HAP-1 (cell line): ENCODE measurements at regions not wholly inside any gene's neighbourhood (a gene's known extent, or its start where the extent isn't known, plus 50 kb on each side); places are given as distances from the start of the nearest gene placed in this dataset.
A peak's percentile ranks its signal among the peaks of the same experiment; 100 is the strongest.
"Not testable (repeated sequence)": the region's sequence is repeated elsewhere in the genome, so short reads cannot be mapped to it uniquely, and the experiment has no call there.

Source experiments
- DNase-seq, 2 experiments: peaks; one replicate each; pipeline ENCODE4 v3.0.0-alpha.2; 2016 to 2020; ENCODE audit warnings: low spot score in 2 of 2
- H3K27me3 ChIP-seq: fragments of 250-450 bp; sonication (Bioruptor Pico); 2 replicates; pipeline ENCODE4 v1.5.1; 2020; ENCODE audit warnings: low read depth, mild to moderate bottlenecking, moderate library complexity
- H3K36me3 ChIP-seq: fragments of 250-450 bp; sonication (Bioruptor Pico); replicated peaks from 2 replicates; pipeline ENCODE4 v1.5.1; 2020; ENCODE audit warnings: mild to moderate bottlenecking
- H3K4me1 ChIP-seq: fragments of 250-450 bp; sonication (Bioruptor Pico); 2 replicates; pipeline ENCODE4 v1.5.1; 2020; ENCODE audit warnings: mild to moderate bottlenecking
- H3K4me3 ChIP-seq: fragments of 250-450 bp; sonication (Bioruptor Pico); 2 replicates; pipeline ENCODE4 v1.5.1; 2020; ENCODE audit warnings: mild to moderate bottlenecking, moderate library complexity
- H3K9me3 ChIP-seq: fragments of 250-450 bp; sonication (Bioruptor Pico); 2 replicates; pipeline ENCODE4 v1.5.1; 2020; ENCODE audit warnings: mild to moderate bottlenecking, moderate library complexity
- in situ Hi-C: fragments of 300-500 bp; cut with MboI; formaldehyde crosslinking; loops from 3 replicates; pipeline ENCODE4 v1.14.3; 2020; ENCODE audit warnings: low sequenced_read_pairs, inconsistent platforms, mixed read lengths

GRCh38 chr18:10088734-10089133, 174.9 kb downstream of the VAPA start:
- in situ Hi-C loops = no loop called here
- H3K4me1 ChIP-seq = no peaks in the 10 kb centered on the region
- H3K4me3 ChIP-seq = no peak overlapping the region
- H3K27me3 ChIP-seq = no peaks in the 10 kb centered on the region
- DNase-seq = no peak
- H3K9me3 ChIP-seq = no peaks in the 10 kb centered on the region
- H3K36me3 ChIP-seq = no peaks in the 10 kb centered on the region

- no peak overlapping the region for H3K4me3 ChIP-seq
- in situ Hi-C loops = no loop called here
- no peaks in the 10 kb centered on the region for H3K9me3 ChIP-seq
- H3K4me1 ChIP-seq = no peaks in the 10 kb centered on the region
- no peaks in the 10 kb centered on the region for H3K27me3 ChIP-seq
- no peaks in the 10 kb centered on the region for H3K36me3 ChIP-seq
- DNase-seq = no peak
These were observed 176.1 kb downstream of the VAPA start for GRCh38 chr18:10089881-10090280.

- in situ Hi-C loops = no loop called here
- Histone ChIP-seq H3K27me3 (no peaks in the 10 kb centered on the region), H3K36me3 (no peaks in the 10 kb centered on the region), H3K4me3 (no peak overlapping the region), H3K4me1 (no peaks in the 10 kb centered on the region), H3K9me3 (no peaks in the 10 kb centered on the region)
- DNase-seq = no peak
These were observed 176.9 kb downstream of the VAPA start for GRCh38 chr18:10090668-10091067.

GRCh38 chr18:10093445-10093844, 179.6 kb downstream of the VAPA start:
- Histone ChIP-seq H3K36me3 (no peaks in the 10 kb centered on the region), H3K4me3 (no peak overlapping the region), H3K4me1 (no peaks in the 10 kb centered on the region), H3K9me3 (no peaks in the 10 kb centered on the region), H3K27me3 (no peaks in the 10 kb centered on the region)
- no peak for DNase-seq
- in situ Hi-C loops = no loop called here

- Histone ChIP-seq H3K4me1 (no peaks in the 10 kb centered on the region), H3K36me3 (no peaks in the 10 kb centered on the region), H3K4me3 (no peak overlapping the region), H3K9me3 (no peaks in the 10 kb centered on the region), H3K27me3 (no peaks in the 10 kb centered on the region)
- DNase-seq = no peak
- in situ Hi-C loops = no loop called here
These were observed 180.3 kb downstream of the VAPA start for GRCh38 chr18:10094154-10094553.

- Histone ChIP-seq H3K4me3 (no peak overlapping the region), H3K27me3 (no peaks in the 10 kb centered on the region), H3K9me3 (no peaks in the 10 kb centered on the region), H3K36me3 (no peaks in the 10 kb centered on the region), H3K4me1 (no peaks in the 10 kb centered on the region)
- in situ Hi-C loops = no loop called here
- DNase-seq = no peak
These were observed 180.8 kb downstream of the VAPA start for GRCh38 chr18:10094655-10095054.

GRCh38 chr18:10095356-10095755, 181.5 kb downstream of the VAPA start:
- no peak for DNase-seq
- H3K4me3 ChIP-seq = no peak overlapping the region
- no peaks in the 10 kb centered on the region for H3K4me1 ChIP-seq
- in situ Hi-C loops = no loop called here
- no peaks in the 10 kb centered on the region for H3K36me3 ChIP-seq
- no peaks in the 10 kb centered on the region for H3K9me3 ChIP-seq
- no peaks in the 10 kb centered on the region for H3K27me3 ChIP-seq

GRCh38 chr18:10099539-10100140, 185.8 kb downstream of the VAPA start:
- Histone ChIP-seq H3K27me3 (no peaks in the 10 kb centered on the region), H3K9me3 (no peaks in the 10 kb centered on the region), H3K36me3 (no peaks in the 10 kb centered on the region), H3K4me1 (peaks cover 6% of the 10 kb centered on the region), H3K4me3 (no peak overlapping the region)
- DNase-seq = no peak
- in situ Hi-C loops = no loop called here

- peaks cover 6% of the 10 kb centered on the region for H3K4me1 ChIP-seq
- in situ Hi-C loops = no loop called here
- no peak for DNase-seq
- H3K36me3 ChIP-seq = no peaks in the 10 kb centered on the region
- no peaks in the 10 kb centered on the region for H3K9me3 ChIP-seq
- H3K27me3 ChIP-seq = no peaks in the 10 kb centered on the region
- no peak overlapping the region for H3K4me3 ChIP-seq
These were observed 186.4 kb downstream of the VAPA start for GRCh38 chr18:10100196-10100595.

- no peaks in the 10 kb centered on the region for H3K9me3 ChIP-seq
- in situ Hi-C loops = no loop called here
- peak; percentile 61 to 81 for DNase-seq
- H3K4me1 ChIP-seq = peaks cover 6% of the 10 kb centered on the region
- no peak overlapping the region for H3K4me3 ChIP-seq
- H3K27me3 ChIP-seq = no peaks in the 10 kb centered on the region
- no peaks in the 10 kb centered on the region for H3K36me3 ChIP-seq
These were observed 187.3 kb downstream of the VAPA start for GRCh38 chr18:10100941-10101701.

GRCh38 chr18:10101729-10102128, 187.9 kb downstream of the VAPA start:
- Histone ChIP-seq H3K9me3 (no peaks in the 10 kb centered on the region), H3K4me1 (peaks cover 6% of the 10 kb centered on the region), H3K36me3 (no peaks in the 10 kb centered on the region), H3K27me3 (no peaks in the 10 kb centered on the region), H3K4me3 (no peak overlapping the region)
- DNase-seq = no peak
- in situ Hi-C loops = no loop called here

GRCh38 chr18:10105118-10105517, 191.3 kb downstream of the VAPA start:
- H3K4me3 ChIP-seq, in situ Hi-C loops, H3K36me3 ChIP-seq, DNase-seq, H3K4me1 ChIP-seq, H3K9me3 ChIP-seq, H3K27me3 ChIP-seq: not testable (repeated sequence)

- no peak for DNase-seq
- no peaks in the 10 kb centered on the region; the same call in 1 of the 2 replicates for H3K9me3 ChIP-seq
- in situ Hi-C loops = no loop called here
- no peaks in the 10 kb centered on the region for H3K4me1 ChIP-seq
- H3K27me3 ChIP-seq = no peaks in the 10 kb centered on the region
- H3K36me3 ChIP-seq = no peaks in the 10 kb centered on the region
- H3K4me3 ChIP-seq = no peak overlapping the region
These were observed 197.4 kb downstream of the VAPA start for GRCh38 chr18:10111191-10111590.

- no peaks in the 10 kb centered on the region for H3K27me3 ChIP-seq
- H3K4me3 ChIP-seq = no peak overlapping the region
- no peak for DNase-seq
- in situ Hi-C loops = no loop called here
- H3K9me3 ChIP-seq = no peaks in the 10 kb centered on the region; the same call in 1 of the 2 replicates
- no peaks in the 10 kb centered on the region for H3K4me1 ChIP-seq
- no peaks in the 10 kb centered on the region for H3K36me3 ChIP-seq
These were observed 198.1 kb downstream of the VAPA start for GRCh38 chr18:10111944-10112343.
